ENCODE measurements at regions not wholly inside any gene's neighbourhood (a gene's known extent, or its start where the extent isn't known, plus 50 kb on each side); places are given as distances from the start of the nearest gene placed in this dataset.

DNA sequence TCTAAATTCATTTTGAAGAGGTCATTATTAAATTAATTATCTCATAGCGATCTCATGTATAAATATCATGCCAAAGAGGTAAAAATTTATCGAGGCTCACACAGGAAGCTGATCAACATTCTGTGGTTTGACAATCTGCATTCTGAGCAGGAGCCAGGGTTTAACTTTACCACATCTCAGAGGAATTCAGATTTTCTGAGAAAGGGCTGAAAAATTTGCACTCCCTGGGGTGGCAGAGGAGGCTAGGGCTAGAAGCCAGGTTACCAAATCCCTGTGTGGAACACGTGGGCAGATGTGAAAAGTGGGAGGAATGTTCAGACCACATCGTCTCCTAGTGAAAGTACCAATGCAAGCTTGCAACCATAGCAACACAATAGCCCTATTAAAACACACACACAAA is 63.5 kb upstream of the CTLA4 start:
- Histone ChIP-seq H3K79me1 (ENCODE audit: insufficient read depth, low read depth, low read length, poor library complexity, severe bottlenecking) (no peaks in the 10 kb centered on the region), H4K8ac (replicated peaks; ENCODE audit: insufficient read length, low read depth, low read length) (no peak overlapping the region), H2AFZ (ENCODE audit: low read length) (no peak overlapping the region), H3K79me2 (ENCODE audit: insufficient read depth, low read length) (no peaks in the 10 kb centered on the region), H3K9ac (ENCODE audit: extremely low read depth, insufficient read length, low read length) (no peak overlapping the region), H2BK15ac (ENCODE audit: low read depth, low read length) (no peak overlapping the region), H3K23me2 (ENCODE audit: insufficient read length, low read depth, low read length, poor library complexity, severe bottlenecking) (no peaks in the 10 kb centered on the region), H3K27me3 (ENCODE audit: insufficient read depth, low read length) (no peaks in the 10 kb centered on the region), H3K27ac (ENCODE audit: insufficient read length, low read depth, low read length) (no peak overlapping the region), H4K5ac (ENCODE audit: insufficient read length, low read depth, low read length) (no peak overlapping the region), H3K9me3 (ENCODE audit: control insufficient read depth, low read depth, low read length) (no peaks in the 10 kb centered on the region), H2AK5ac (ENCODE audit: insufficient read length, low read length) (no peak overlapping the region), H2BK20ac (ENCODE audit: low read depth, low read length, poor library complexity, severe bottlenecking) (no peak overlapping the region), H3K14ac (ENCODE audit: insufficient read depth, low read length) (no peak overlapping the region), H4K91ac (ENCODE audit: insufficient read length, low read depth, low read length) (no peak overlapping the region), H3K23ac (ENCODE audit: insufficient read length, low read depth, low read length) (no peak overlapping the region), H4K20me1 (ENCODE audit: control insufficient read depth, insufficient read depth, insufficient read length) (no peaks in the 10 kb centered on the region), H3K4me2 (ENCODE audit: insufficient read depth, insufficient read length, low read length) (no peak overlapping the region), H3K4ac (ENCODE audit: low read depth, low read length) (no peak overlapping the region), H3K4me1 (ENCODE audit: insufficient read depth, low read length) (no peaks in the 10 kb centered on the region; the same call in 1 of the 2 replicates), H2BK12ac (ENCODE audit: insufficient read length, low read depth, low read length) (no peak overlapping the region), H2BK120ac (ENCODE audit: low read depth, low read length, poor library complexity, severe bottlenecking) (no peak overlapping the region), H3K56ac (ENCODE audit: insufficient read length, low read depth, low read length) (no peak overlapping the region), H3T11ph (ENCODE audit: low read length) (no peak overlapping the region), H2BK5ac (ENCODE audit: insufficient read length, low read length) (no peak overlapping the region), H3K18ac (ENCODE audit: insufficient read length, low read depth, low read length) (no peak overlapping the region)
- H3K4me3 Mint-ChIP-seq, result no peak overlapping the region
- no peak overlapping the region for H3K27ac Mint-ChIP-seq
- H3K4me1 Mint-ChIP-seq, result peaks cover 3 to 7% of the 10 kb centered on the region in 2 experiments; a peak in 2 of 4 replicates
- no CpG with 5 or more reads among the region's 4 CpGs for WGBS (ENCODE audit: extremely low coverage, insufficient read length, low lambda C conversion rate)
- peaks cover 0 to 10% (median 3%) of the 10 kb centered on the region in 3 experiments; a peak in 3 of 7 replicates for H3K36me3 Mint-ChIP-seq (ENCODE audit: insufficient read depth in 1 of 3, low read depth in 3 of 3)
- DNase-seq, result no peak
- no peaks in the 10 kb centered on the region for H3K27me3 Mint-ChIP-seq (ENCODE audit: low read depth)
- TF ChIP-seq CTCF (conservative IDR thresholded peaks at IDR 0.05), result no peak
- peaks cover 0 to 9% of the 10 kb centered on the region in 2 experiments; a peak in 3 of 5 replicates for H3K9me3 Mint-ChIP-seq

Measured in H9 (cell line).